HFF-Myc (cell line): ENCODE measurements at regions not wholly inside any gene's neighbourhood (a gene's known extent, or its start where the extent isn't known, plus 50 kb on each side); places are given as distances from the start of the nearest gene placed in this dataset.

Experiments
- DNase-seq: peaks from one replicate; pipeline ENCODE4 v3.0.0-alpha.2; 2011; ENCODE audit warnings: low read depth; ENCODE audit errors: extremely low read depth
- H3K4me3 ChIP-seq: replicated peaks from 2 replicates; pipeline ENCODE4 v1.5.1; 2011; ENCODE audit warnings: low read depth, mild to moderate bottlenecking, control low read depth, low read length
- TF ChIP-seq, protein P1 (sequence below): IDR thresholded peaks from 2 replicates; pipeline ENCODE4 v1.5.1; 2012; ENCODE audit warnings: mild to moderate bottlenecking, low read depth, low read length, control low read depth; ENCODE audit errors: missing control alignments

- TF ChIP-seq, protein P1, sequence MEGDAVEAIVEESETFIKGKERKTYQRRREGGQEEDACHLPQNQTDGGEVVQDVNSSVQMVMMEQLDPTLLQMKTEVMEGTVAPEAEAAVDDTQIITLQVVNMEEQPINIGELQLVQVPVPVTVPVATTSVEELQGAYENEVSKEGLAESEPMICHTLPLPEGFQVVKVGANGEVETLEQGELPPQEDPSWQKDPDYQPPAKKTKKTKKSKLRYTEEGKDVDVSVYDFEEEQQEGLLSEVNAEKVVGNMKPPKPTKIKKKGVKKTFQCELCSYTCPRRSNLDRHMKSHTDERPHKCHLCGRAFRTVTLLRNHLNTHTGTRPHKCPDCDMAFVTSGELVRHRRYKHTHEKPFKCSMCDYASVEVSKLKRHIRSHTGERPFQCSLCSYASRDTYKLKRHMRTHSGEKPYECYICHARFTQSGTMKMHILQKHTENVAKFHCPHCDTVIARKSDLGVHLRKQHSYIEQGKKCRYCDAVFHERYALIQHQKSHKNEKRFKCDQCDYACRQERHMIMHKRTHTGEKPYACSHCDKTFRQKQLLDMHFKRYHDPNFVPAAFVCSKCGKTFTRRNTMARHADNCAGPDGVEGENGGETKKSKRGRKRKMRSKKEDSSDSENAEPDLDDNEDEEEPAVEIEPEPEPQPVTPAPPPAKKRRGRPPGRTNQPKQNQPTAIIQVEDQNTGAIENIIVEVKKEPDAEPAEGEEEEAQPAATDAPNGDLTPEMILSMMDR, result no peak
- no peak overlapping the region for H3K4me3 ChIP-seq
- no peak for DNase-seq
These were observed 248.9 kb upstream of the TTC29 start for GRCh38 chr4:147194604-147195003.

GRCh38 chr4:147195386-147195785, 249.7 kb upstream of the TTC29 start:
- no peak for DNase-seq
- H3K4me3 ChIP-seq, result no peak overlapping the region
- TF ChIP-seq, protein P1, result no peak

- no peak for DNase-seq
- TF ChIP-seq, protein P1, result no peak
These were observed 252.9 kb upstream of the TTC29 start for GRCh38 chr4:147198411-147199051.

GRCh38 chr4:147201016-147201415, 255.4 kb upstream of the TTC29 start:
- no peak overlapping the region for H3K4me3 ChIP-seq
- DNase-seq, result no peak
- TF ChIP-seq, protein P1, result no peak

More at GRCh38 chr4:147198411-147199051, 252.9 kb upstream of the TTC29 start:
- H3K4me3 ChIP-seq, result no peak overlapping the region

- no peak for DNase-seq
- TF ChIP-seq, protein P1, result no peak
- H3K4me3 ChIP-seq, result no peak overlapping the region
These were observed 261.1 kb upstream of the TTC29 start for GRCh38 chr4:147206807-147207206.

GRCh38 chr4:147207911-147208310, 262.2 kb upstream of the TTC29 start:
- peak; percentile 33 for DNase-seq
- H3K4me3 ChIP-seq, result no peak overlapping the region
- TF ChIP-seq, protein P1, result no peak

DNA sequence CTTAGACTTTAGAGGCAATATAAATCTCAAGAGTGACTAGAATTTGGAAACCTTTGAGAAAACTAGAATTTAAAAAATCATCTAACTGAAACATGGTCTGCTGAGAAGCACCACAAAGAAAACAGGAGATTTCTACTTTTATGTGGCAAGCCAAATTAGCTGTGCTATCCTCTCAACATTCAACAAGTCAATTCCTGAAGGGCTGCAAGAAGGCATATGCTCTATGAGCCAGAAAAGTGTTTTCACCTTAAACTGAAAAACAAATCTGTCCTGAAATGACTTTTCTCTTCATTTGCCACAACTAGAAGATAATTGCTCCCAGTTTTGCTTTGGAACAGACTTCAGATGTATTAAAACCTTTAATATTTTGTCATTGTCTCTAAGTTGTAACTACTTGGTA, 263.2 kb upstream of the EDNRA start:
- no peak for DNase-seq
- TF ChIP-seq, protein P1, result no peak

More for the DNA sequence above, 263.2 kb upstream of the EDNRA start:
- no peak overlapping the region for H3K4me3 ChIP-seq
